ENCODE measurements at regions not wholly inside any gene's neighbourhood (a gene's known extent, or its start where the extent isn't known, plus 50 kb on each side); places are given as distances from the start of the nearest gene placed in this dataset.

DNA sequence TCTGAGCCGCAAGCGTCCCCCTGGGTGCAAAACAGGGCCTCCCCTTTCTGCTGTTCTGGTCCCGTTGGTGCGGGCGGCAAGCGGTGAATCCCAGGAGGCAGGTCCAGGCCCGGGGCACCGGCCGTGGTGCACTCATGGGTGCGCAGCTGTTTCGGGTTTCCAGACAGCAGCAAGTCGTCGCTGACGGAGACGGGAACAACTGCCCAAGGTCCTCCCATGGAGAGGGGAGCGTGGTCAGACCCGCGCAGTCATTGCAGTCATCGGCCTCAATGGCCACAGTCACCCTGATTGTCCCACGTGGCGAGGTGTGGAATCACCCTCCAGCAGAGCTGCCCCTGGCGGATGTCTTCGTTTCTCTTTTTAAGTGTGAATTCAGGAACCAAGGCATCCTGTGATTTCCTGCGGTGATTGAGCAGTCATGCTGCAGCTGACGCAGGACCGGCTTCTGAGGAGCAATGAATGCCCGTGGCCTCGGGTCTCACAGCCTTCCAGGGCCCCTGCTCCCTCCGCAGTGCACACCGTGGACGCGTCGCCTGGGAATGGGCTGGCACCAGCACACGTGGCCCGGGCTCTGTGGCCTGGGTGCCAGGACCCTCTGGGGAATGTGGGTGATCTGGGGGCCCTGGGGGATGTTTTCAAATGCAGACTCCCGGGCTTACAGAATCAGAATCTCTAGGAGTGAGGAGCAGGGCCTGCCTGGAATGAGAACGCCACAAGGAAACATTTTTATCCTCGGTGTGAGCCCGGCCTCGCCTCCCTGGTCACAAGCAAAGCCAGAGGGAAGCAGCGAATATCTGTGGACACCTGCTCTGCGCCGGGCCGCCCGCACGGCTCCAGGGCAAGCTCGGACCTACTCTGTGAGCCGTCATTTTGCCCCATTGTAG, 244.2 kb upstream of the SALL3 start:
- Histone ChIP-seq H3K27me3 (peaks cover 0 to 23% (median 9%) of the 10 kb centered on the region in 3 donors), H3K27ac (no peak overlapping the region), H3K4me3 (no peak overlapping the region), H3K4me1 (no peaks in the 10 kb centered on the region), H3K36me3 (no peaks in the 10 kb centered on the region), H3K9me3 (no peaks in the 10 kb centered on the region)
- intact Hi-C loops (cut with DNase I) = no loop called here
- WGBS, 2 donors = 92 to 95% methylated on average over 48 of the region's 48 CpGs
- TF ChIP-seq CTCF (IDR thresholded peaks at IDR 0.05) (no peak), EP300 (IDR thresholded peaks at IDR 0.05) (no peak), POLR2AphosphoS5 (IDR thresholded peaks at IDR 0.05) (no peak), POLR2A (IDR thresholded peaks at IDR 0.05) (no peak)
- no peak for DNase-seq

DNA sequence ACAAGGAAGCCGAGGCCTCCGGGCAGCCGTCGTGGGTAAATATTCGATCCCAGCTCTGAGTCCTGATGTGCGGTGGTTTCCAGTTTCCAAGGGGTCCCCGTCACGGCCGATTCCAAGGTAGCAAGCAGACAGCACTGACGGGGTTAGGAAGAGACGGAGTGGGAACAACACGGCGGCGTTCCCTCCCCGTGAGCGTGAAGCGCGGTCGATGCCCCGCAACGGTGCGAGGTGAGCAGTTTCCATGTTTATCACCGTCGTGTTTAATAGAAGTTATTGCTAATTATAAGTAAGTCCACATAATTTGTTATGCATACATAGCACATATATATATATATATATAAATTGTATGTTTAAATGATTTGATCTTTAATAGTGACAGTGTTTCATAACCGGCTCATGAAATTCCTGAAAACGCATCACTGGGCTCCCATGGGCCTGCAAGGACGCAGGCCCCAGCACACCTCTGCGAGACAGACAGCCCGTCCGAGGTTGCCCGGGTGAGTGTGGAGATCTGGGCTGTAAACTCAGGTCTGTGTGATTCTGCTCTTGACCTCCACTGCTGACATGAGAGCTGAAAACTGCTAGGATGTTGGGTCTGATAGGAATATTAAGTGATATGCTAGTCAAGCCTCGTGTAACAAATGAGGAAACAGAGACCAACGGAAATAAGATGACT, 243.5 kb upstream of the SALL3 start:
- TF ChIP-seq POLR2A (IDR thresholded peaks at IDR 0.05) (no peak), EP300 (IDR thresholded peaks at IDR 0.05) (no peak), POLR2AphosphoS5 (IDR thresholded peaks at IDR 0.05) (no peak), CTCF (IDR thresholded peaks at IDR 0.05) (no peak)
- H3K36me3 ChIP-seq = no peaks in the 10 kb centered on the region
- no peak overlapping the region for H3K27ac ChIP-seq
- DNase-seq = no peak
- H3K4me3 ChIP-seq = no peak overlapping the region
- WGBS, 2 donors = 91 to 92% methylated on average over 33 of the region's 33 CpGs
- intact Hi-C loops (cut with DNase I) = no loop called here
- H3K4me1 ChIP-seq = no peaks in the 10 kb centered on the region
- H3K9me3 ChIP-seq = no peaks in the 10 kb centered on the region
- H3K27me3 ChIP-seq = peaks cover 0 to 23% (median 9%) of the 10 kb centered on the region in 3 donors

- no peak overlapping the region for H3K4me3 ChIP-seq
- no peaks in the 10 kb centered on the region for H3K9me3 ChIP-seq
- WGBS, 2 donors = 85 to 88% methylated on average over 17 of the region's 17 CpGs
- H3K27me3 ChIP-seq = peaks cover 0 to 14% (median 3%) of the 10 kb centered on the region in 3 donors
- DNase-seq = no peak
- no peaks in the 10 kb centered on the region for H3K4me1 ChIP-seq
- H3K36me3 ChIP-seq = no peaks in the 10 kb centered on the region
- intact Hi-C loops (cut with DNase I) = no loop called here
- TF ChIP-seq CTCF (IDR thresholded peaks at IDR 0.05) (no peak), POLR2A (IDR thresholded peaks at IDR 0.05) (no peak)
- H3K27ac ChIP-seq = no peak overlapping the region
Observed at GRCh38 chr18:78737006-78737915, 242.4 kb upstream of the SALL3 start.

DNA sequence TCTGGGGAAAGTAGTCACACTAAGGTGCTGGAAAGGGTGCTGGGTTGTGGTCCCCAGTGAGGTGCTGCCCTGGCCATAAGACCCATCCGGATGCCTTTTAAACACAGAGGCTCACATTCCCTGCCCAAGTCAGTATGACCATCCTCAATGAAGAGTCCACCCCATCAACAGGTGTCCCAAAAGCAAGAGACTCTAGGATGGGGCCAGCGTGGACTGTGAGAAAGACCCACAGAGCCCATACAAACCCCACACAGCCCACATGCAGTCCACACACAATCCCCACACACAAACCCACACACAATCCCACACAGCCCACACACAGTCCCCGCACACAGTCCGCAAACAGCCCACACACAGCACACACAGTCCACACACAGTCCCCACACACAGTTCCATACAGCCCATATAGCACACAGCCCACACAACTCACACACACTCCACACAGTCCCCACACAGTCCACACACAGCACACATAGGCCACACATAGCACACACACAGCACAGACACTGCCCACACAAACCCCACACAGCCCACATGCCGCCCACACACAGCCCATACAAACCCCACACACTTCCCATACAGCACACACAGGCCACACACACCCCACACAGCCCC, 241.4 kb upstream of the SALL3 start:
- Histone ChIP-seq H3K9me3 (no peaks in the 10 kb centered on the region), H3K36me3 (no peaks in the 10 kb centered on the region), H3K4me1 (no peaks in the 10 kb centered on the region), H3K4me3 (no peak overlapping the region), H3K27me3 (peaks cover 0 to 4% (median 0%) of the 10 kb centered on the region in 3 donors), H3K27ac (no peak overlapping the region)
- intact Hi-C loops (cut with DNase I) = no loop called here
- no peak for TF ChIP-seq CTCF (IDR thresholded peaks at IDR 0.05)
- TF ChIP-seq POLR2AphosphoS5 (IDR thresholded peaks at IDR 0.05) = no peak
- TF ChIP-seq POLR2A (IDR thresholded peaks at IDR 0.05) = no peak
- WGBS, 2 donors = 91 to 92% methylated on average over 5 of the region's 5 CpGs
- DNase-seq = no peak

Measured in sigmoid colon (tissue), 6 donors.